GM12878 (cell line): ENCODE measurements at regions not wholly inside any gene's neighbourhood (a gene's known extent, or its start where the extent isn't known, plus 50 kb on each side); places are given as distances from the start of the nearest gene placed in this dataset.

Experiments used
- ATAC-seq: fragments of 200-7000 bp; cut with Tn5 transposase; 3 replicates; pipeline ENCODE4 v1.9.1; 2020; ENCODE audit warnings: mild to moderate bottlenecking, moderate library complexity
- BruUV-seq: library from RNA; stranded (reverse); fragments of 400-500 nt; replicated peaks from 2 replicates; lab custom pipeline; 2021; lab: Mats Ljungman, UMichigan
- CTCF ChIA-PET: fragments of 300-600 bp; sonication (Branson Sonifier 250); formaldehyde crosslinking; extraction: SDS; loops from one replicate; lab custom pipeline; 2021; ENCODE audit warnings: inconsistent platforms; lab: Yijun Ruan, JAX
- POLR2A ChIA-PET: fragments of 350-600 bp; formaldehyde crosslinking; extraction: SDS; loops from one replicate; lab custom pipeline; 2021; ENCODE audit warnings: inconsistent platforms; lab: Charles Lee
- RAD21 ChIA-PET: fragments of 300-600 bp; sonication (Branson Sonifier 250); formaldehyde crosslinking; loops from one replicate; lab custom pipeline; 2023; ENCODE audit warnings: antibody characterized with exemption; ENCODE audit not compliant: unreplicated experiment; lab: Charles Lee
- SMC1A ChIA-PET: fragments of 300-600 bp; sonication (Branson Sonifier 250); formaldehyde crosslinking; loops from one replicate; lab custom pipeline; 2023; ENCODE audit not compliant: unreplicated experiment, uncharacterized antibody; lab: Charles Lee
- DNase-seq: peaks from one replicate; pipeline ENCODE4 v3.0.0-alpha.2; 2011; ENCODE audit warnings: low read depth, low spot score
- FAIRE-seq: peaks from 3 replicates; lab custom pipeline; 2011; peaks lifted over from hg19 to GRCh38; lab: Jason Lieb, UNC
- H2AFZ ChIP-seq: 2 replicates; pipeline ENCODE4 v1.6.0; 2011; ENCODE audit warnings: low read depth, low read length, control low read depth; ENCODE audit not compliant: control insufficient read depth
- H3K27ac ChIP-seq: 2 replicates; pipeline ENCODE4 v1.5.1; 2011; ENCODE audit warnings: control low read depth; ENCODE audit not compliant: control insufficient read depth, insufficient read depth
- H3K27me3 ChIP-seq, 2 experiments: replicated peaks in 1 of 2; 2 replicates each; pipeline versions ENCODE4 v1.6.0 to v1.6.1; 2011; ENCODE audit warnings: low read length in 1 of 2; ENCODE audit not compliant: control insufficient read depth in 2 of 2, insufficient read depth in 2 of 2
- H3K36me3 ChIP-seq, 2 experiments: 2 replicates each; pipeline ENCODE4 v1.5.1; 2011; ENCODE audit warnings: low read length in 1 of 2; ENCODE audit not compliant: control insufficient read depth in 2 of 2, insufficient read depth in 2 of 2
- H3K4me1 ChIP-seq: 2 replicates; pipeline ENCODE4 v1.6.1; 2011; ENCODE audit warnings: mild to moderate bottlenecking, low read length, moderate library complexity, mixed read lengths; ENCODE audit not compliant: control insufficient read depth, insufficient read depth
- H3K4me2 ChIP-seq: 2 replicates; pipeline ENCODE4 v1.6.0; 2011; ENCODE audit warnings: control low read depth; ENCODE audit not compliant: control insufficient read depth, insufficient read depth
- H3K4me3 ChIP-seq: fragments of 200-600 bp; sonication (generic); 2 replicates; pipeline ENCODE4 v1.5.1; 2016
- H3K79me2 ChIP-seq: 2 replicates; pipeline ENCODE4 v1.6.0; 2011; ENCODE audit warnings: low read length; ENCODE audit not compliant: control insufficient read depth, insufficient read depth
- H3K9ac ChIP-seq: 2 replicates; pipeline ENCODE4 v1.8.0; 2011; ENCODE audit warnings: low read length, control low read depth, mixed read lengths; ENCODE audit not compliant: control insufficient read depth, insufficient read depth
- H3K9me3 ChIP-seq: replicated peaks from 3 replicates; pipeline ENCODE4 v1.5.1; 2011; ENCODE audit warnings: mild to moderate bottlenecking, low read length; ENCODE audit not compliant: control insufficient read depth, insufficient read depth
- H4K20me1 ChIP-seq: 2 replicates; pipeline ENCODE4 v1.6.0; 2011; ENCODE audit not compliant: control insufficient read depth, insufficient read depth
- EGR1 ChIP-seq, 2 experiments: IDR thresholded peaks; 1 replicate in 1 of 2; 2 replicates in 1 of 2; pipeline ENCODE4 v1.6.1; 2011 to 2012; ENCODE audit warnings: low read depth in 2 of 2, low read length in 2 of 2, borderline replicate concordance in 1 of 2, mild to moderate bottlenecking in 1 of 2, moderate library complexity in 1 of 2
- MTA2 ChIP-seq: fragments of 450-650 bp; IDR thresholded peaks from 2 replicates; pipeline ENCODE4 v1.6.1; 2016; ENCODE audit warnings: low read depth, mild to moderate bottlenecking, moderate library complexity
- NBN ChIP-seq: fragments of 450-650 bp; IDR thresholded peaks from 2 replicates; pipeline ENCODE4 v1.6.1; 2016
- SMAD1 ChIP-seq: fragments of 450-650 bp; IDR thresholded peaks from 2 replicates; pipeline ENCODE4 v1.6.1; 2018; ENCODE audit warnings: mild to moderate bottlenecking, low read depth; ENCODE audit not compliant: partially characterized antibody
- SMAD5 ChIP-seq: IDR thresholded peaks from 2 replicates; pipeline ENCODE4 v1.6.1; 2016; ENCODE audit warnings: antibody characterized with exemption, low read depth
- WGBS: methylation state at CpG from one replicate; pipeline ENCODE4 v1.1.6; 2016; ENCODE audit warnings: low lambda C conversion rate; ENCODE audit not compliant: insufficient replicate concordance, insufficient coverage; ENCODE audit errors: missing lambda C conversion rate; 5-methylcytosine and 5-hydroxymethylcytosine counted together
- in situ Hi-C: fragments of 300-500 bp; cut with MboI; formaldehyde crosslinking; loops from 9 replicates; pipeline ENCODE4 v1.14.3; 2018; ENCODE audit warnings: mixed read lengths
- intact Hi-C: fragments of 100-400 bp; cut with micrococcal nuclease; formaldehyde crosslinking; loops from one replicate; pipeline ENCODE4 v1.14.2; 2022; ENCODE audit not compliant: unreplicated experiment
- TF ChIP-seq, protein P1 (sequence below): fragments of 150-350 bp; IDR thresholded peaks from 2 replicates; pipeline ENCODE4 v1.6.1; 2016; ENCODE audit warnings: low read depth, low read length
- TF ChIP-seq, protein P2 (sequence below): fragments of 450-650 bp; conservative IDR thresholded peaks from 2 replicates; pipeline ENCODE4 v1.6.1; 2017; ENCODE audit warnings: mild to moderate bottlenecking, moderate library complexity
- TF ChIP-seq, protein P3 (sequence below): fragments of 450-650 bp; IDR thresholded peaks from 2 replicates; pipeline ENCODE4 v1.6.1; 2017; ENCODE audit warnings: mild to moderate bottlenecking, moderate library complexity
- TF ChIP-seq, protein P4 (sequence below): fragments of 450-650 bp; IDR thresholded peaks from 2 replicates; pipeline ENCODE4 v1.6.1; 2017; ENCODE audit warnings: antibody characterized with exemption, mild to moderate bottlenecking, moderate library complexity

DNA sequence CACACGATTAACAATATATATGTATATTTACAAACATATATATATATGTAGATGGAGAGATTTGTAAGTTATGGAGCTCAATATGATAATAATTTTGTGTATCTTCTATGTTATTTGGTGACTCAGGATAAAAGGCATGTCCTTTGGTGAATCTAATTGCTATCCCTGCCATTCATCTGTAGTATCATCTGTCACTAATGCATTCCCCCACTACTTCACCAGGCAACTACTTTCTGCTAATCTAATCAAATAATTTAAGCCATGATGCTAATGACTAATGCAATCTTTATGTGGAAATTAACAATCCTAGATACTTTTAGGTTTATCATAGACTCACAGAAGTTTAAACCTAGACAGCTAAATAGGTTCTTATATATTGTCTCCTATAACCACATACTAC lies 1074.5 kb downstream of the PLA2G4A start:
- 7% methylated on average over 1 of the region's 1 CpG for WGBS
- ChIA-PET CTCF (no interaction called here), POLR2A (no interaction called here), SMC1A (interaction anchor here (0.9 kb wide), 1 partner anchor 25 kb away, joined by 4 read pairs; no protein-coding TSS in a partner anchor), RAD21 (interaction anchor here (1.0 kb wide), 1 partner anchor 12 kb away, joined by 3 read pairs; no protein-coding TSS in a partner anchor)
- no peak overlapping the region for H2AFZ ChIP-seq
- ATAC-seq = no peak
- FAIRE-seq = no peak
- in situ Hi-C loops = no loop called here
- H3K4me1 ChIP-seq = no peaks in the 10 kb centered on the region
- H4K20me1 ChIP-seq = no peaks in the 10 kb centered on the region
- H3K9ac ChIP-seq = no peak overlapping the region
- no TSS peak for BruUV-seq
- H3K79me2 ChIP-seq = no peaks in the 10 kb centered on the region
- DNase-seq = no peak
- no peak overlapping the region for H3K27ac ChIP-seq
- intact Hi-C loops = no loop called here
- no peaks in the 10 kb centered on the region for H3K36me3 ChIP-seq
- H3K4me3 ChIP-seq = no peak overlapping the region
- no peaks in the 10 kb centered on the region for H3K27me3 ChIP-seq
- H3K9me3 ChIP-seq = no peaks in the 10 kb centered on the region
- H3K4me2 ChIP-seq = no peak overlapping the region
- TF ChIP-seq NBN (no peak), EGR1 (IDR thresholded peaks at IDR 0.05; ENCODE audit: borderline replicate concordance in 1 of 2, low read depth in 2 of 2, low read length in 2 of 2) (no peak), MTA2 (no peak), SMAD5 (no peak), SMAD1 (no peak)
- TF ChIP-seq, protein P1, sequence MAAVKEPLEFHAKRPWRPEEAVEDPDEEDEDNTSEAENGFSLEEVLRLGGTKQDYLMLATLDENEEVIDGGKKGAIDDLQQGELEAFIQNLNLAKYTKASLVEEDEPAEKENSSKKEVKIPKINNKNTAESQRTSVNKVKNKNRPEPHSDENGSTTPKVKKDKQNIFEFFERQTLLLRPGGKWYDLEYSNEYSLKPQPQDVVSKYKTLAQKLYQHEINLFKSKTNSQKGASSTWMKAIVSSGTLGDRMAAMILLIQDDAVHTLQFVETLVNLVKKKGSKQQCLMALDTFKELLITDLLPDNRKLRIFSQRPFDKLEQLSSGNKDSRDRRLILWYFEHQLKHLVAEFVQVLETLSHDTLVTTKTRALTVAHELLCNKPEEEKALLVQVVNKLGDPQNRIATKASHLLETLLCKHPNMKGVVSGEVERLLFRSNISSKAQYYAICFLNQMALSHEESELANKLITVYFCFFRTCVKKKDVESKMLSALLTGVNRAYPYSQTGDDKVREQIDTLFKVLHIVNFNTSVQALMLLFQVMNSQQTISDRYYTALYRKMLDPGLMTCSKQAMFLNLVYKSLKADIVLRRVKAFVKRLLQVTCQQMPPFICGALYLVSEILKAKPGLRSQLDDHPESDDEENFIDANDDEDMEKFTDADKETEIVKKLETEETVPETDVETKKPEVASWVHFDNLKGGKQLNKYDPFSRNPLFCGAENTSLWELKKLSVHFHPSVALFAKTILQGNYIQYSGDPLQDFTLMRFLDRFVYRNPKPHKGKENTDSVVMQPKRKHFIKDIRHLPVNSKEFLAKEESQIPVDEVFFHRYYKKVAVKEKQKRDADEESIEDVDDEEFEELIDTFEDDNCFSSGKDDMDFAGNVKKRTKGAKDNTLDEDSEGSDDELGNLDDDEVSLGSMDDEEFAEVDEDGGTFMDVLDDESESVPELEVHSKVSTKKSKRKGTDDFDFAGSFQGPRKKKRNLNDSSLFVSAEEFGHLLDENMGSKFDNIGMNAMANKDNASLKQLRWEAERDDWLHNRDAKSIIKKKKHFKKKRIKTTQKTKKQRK = no peak
- TF ChIP-seq, protein P2, sequence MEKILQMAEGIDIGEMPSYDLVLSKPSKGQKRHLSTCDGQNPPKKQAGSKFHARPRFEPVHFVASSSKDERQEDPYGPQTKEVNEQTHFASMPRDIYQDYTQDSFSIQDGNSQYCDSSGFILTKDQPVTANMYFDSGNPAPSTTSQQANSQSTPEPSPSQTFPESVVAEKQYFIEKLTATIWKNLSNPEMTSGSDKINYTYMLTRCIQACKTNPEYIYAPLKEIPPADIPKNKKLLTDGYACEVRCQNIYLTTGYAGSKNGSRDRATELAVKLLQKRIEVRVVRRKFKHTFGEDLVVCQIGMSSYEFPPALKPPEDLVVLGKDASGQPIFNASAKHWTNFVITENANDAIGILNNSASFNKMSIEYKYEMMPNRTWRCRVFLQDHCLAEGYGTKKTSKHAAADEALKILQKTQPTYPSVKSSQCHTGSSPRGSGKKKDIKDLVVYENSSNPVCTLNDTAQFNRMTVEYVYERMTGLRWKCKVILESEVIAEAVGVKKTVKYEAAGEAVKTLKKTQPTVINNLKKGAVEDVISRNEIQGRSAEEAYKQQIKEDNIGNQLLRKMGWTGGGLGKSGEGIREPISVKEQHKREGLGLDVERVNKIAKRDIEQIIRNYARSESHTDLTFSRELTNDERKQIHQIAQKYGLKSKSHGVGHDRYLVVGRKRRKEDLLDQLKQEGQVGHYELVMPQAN = no peak
- TF ChIP-seq, protein P3, sequence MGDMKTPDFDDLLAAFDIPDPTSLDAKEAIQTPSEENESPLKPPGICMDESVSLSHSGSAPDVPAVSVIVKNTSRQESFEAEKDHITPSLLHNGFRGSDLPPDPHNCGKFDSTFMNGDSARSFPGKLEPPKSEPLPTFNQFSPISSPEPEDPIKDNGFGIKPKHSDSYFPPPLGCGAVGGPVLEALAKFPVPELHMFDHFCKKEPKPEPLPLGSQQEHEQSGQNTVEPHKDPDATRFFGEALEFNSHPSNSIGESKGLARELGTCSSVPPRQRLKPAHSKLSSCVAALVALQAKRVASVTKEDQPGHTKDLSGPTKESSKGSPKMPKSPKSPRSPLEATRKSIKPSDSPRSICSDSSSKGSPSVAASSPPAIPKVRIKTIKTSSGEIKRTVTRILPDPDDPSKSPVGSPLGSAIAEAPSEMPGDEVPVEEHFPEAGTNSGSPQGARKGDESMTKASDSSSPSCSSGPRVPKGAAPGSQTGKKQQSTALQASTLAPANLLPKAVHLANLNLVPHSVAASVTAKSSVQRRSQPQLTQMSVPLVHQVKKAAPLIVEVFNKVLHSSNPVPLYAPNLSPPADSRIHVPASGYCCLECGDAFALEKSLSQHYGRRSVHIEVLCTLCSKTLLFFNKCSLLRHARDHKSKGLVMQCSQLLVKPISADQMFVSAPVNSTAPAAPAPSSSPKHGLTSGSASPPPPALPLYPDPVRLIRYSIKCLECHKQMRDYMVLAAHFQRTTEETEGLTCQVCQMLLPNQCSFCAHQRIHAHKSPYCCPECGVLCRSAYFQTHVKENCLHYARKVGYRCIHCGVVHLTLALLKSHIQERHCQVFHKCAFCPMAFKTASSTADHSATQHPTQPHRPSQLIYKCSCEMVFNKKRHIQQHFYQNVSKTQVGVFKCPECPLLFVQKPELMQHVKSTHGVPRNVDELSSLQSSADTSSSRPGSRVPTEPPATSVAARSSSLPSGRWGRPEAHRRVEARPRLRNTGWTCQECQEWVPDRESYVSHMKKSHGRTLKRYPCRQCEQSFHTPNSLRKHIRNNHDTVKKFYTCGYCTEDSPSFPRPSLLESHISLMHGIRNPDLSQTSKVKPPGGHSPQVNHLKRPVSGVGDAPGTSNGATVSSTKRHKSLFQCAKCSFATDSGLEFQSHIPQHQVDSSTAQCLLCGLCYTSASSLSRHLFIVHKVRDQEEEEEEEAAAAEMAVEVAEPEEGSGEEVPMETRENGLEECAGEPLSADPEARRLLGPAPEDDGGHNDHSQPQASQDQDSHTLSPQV = no peak
- TF ChIP-seq, protein P4, sequence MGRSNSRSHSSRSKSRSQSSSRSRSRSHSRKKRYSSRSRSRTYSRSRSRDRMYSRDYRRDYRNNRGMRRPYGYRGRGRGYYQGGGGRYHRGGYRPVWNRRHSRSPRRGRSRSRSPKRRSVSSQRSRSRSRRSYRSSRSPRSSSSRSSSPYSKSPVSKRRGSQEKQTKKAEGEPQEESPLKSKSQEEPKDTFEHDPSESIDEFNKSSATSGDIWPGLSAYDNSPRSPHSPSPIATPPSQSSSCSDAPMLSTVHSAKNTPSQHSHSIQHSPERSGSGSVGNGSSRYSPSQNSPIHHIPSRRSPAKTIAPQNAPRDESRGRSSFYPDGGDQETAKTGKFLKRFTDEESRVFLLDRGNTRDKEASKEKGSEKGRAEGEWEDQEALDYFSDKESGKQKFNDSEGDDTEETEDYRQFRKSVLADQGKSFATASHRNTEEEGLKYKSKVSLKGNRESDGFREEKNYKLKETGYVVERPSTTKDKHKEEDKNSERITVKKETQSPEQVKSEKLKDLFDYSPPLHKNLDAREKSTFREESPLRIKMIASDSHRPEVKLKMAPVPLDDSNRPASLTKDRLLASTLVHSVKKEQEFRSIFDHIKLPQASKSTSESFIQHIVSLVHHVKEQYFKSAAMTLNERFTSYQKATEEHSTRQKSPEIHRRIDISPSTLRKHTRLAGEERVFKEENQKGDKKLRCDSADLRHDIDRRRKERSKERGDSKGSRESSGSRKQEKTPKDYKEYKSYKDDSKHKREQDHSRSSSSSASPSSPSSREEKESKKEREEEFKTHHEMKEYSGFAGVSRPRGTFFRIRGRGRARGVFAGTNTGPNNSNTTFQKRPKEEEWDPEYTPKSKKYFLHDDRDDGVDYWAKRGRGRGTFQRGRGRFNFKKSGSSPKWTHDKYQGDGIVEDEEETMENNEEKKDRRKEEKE = no peak
